Fibroblast of lung (primary cell): ENCODE measurements at regions not wholly inside any gene's neighbourhood (a gene's known extent, or its start where the extent isn't known, plus 50 kb on each side); places are given as distances from the start of the nearest gene placed in this dataset.

Source experiments
- CTCF ChIP-seq, 2 donors: IDR thresholded peaks in 1 of 2; conservative IDR thresholded peaks in 1 of 2; 1 replicate in 1 of 2; 2 replicates in 1 of 2; pipeline ENCODE4 v1.5.1; 2011 to 2012; ENCODE audit warnings: low read length in 2 of 2, control low read depth in 1 of 2, inconsistent platforms in 1 of 2, low read depth in 1 of 2, mild to moderate bottlenecking in 1 of 2
- EZH2 ChIP-seq: IDR thresholded peaks from 2 replicates; pipeline ENCODE4 v1.5.1; 2012; ENCODE audit warnings: low read length, control low read depth, mild to moderate bottlenecking; ENCODE audit errors: missing control alignments

- no peak for TF ChIP-seq EZH2
- no peak for TF ChIP-seq CTCF (conservative IDR thresholded peaks at IDR 0.05 in 1 of 2, IDR thresholded peaks at IDR 0.05 in 1 of 2; ENCODE audit: low read depth in 1 of 2, low read length in 2 of 2)
Observed at GRCh38 chr7:106582365-106582764, 78.6 kb downstream of the CCDC71L start.
